CD4-positive, alpha-beta T cell (primary cell): ENCODE measurements at regions not wholly inside any gene's neighbourhood (a gene's known extent, or its start where the extent isn't known, plus 50 kb on each side); places are given as distances from the start of the nearest gene placed in this dataset.

Source experiments
- ATAC-seq: fragments of 200-7000 bp; cut with Tn5 transposase; one replicate; pipeline ENCODE4 v1.10.0; 2022; ENCODE audit warnings: mild to moderate bottlenecking; ENCODE audit not compliant: poor library complexity
- CTCF ChIA-PET: fragments of 350-600 bp; sonication (Branson Sonifier 250); formaldehyde crosslinking; loops from one replicate; lab custom pipeline; 2021; ENCODE audit warnings: antibody characterized with exemption, inconsistent platforms; lab: Charles Lee
- POLR2A ChIA-PET: fragments of 350-600 bp; sonication (Branson Sonifier 250); formaldehyde crosslinking; loops from one replicate; lab custom pipeline; 2021; ENCODE audit warnings: antibody characterized with exemption, inconsistent platforms; lab: Charles Lee
- DNase-seq, 14 experiments: peaks; one replicate each; pipeline ENCODE4 v3.0.0-alpha.2; 2013 to 2020; ENCODE audit warnings: mixed read lengths in 2 of 14
- H3K27ac ChIP-seq, 2 donors: one replicate each; pipeline versions ENCODE4 v1.5.1 to v1.7.0; 2013; ENCODE audit warnings: low read length in 2 of 2, low read depth in 1 of 2, mild to moderate bottlenecking in 1 of 2
- H3K27me3 ChIP-seq, 2 experiments: 1 replicate in 1 of 2; 2 replicates in 1 of 2; pipeline versions ENCODE4 v1.6.1 to v1.7.0; 2013; ENCODE audit warnings: low read length in 2 of 2, control low read depth in 1 of 2, mild to moderate bottlenecking in 1 of 2, moderate library complexity in 1 of 2; ENCODE audit not compliant: insufficient read depth in 2 of 2, control insufficient read depth in 1 of 2
- H3K36me3 ChIP-seq: one replicate; pipeline ENCODE4 v1.6.1; 2013; ENCODE audit warnings: low read length, control low read depth; ENCODE audit not compliant: insufficient read depth
- H3K4me1 ChIP-seq: one replicate; pipeline ENCODE4 v1.6.1; 2013; ENCODE audit warnings: low read length, control low read depth; ENCODE audit not compliant: insufficient read depth
- H3K4me3 ChIP-seq: one replicate; pipeline ENCODE4 v1.5.1; 2013; ENCODE audit warnings: mild to moderate bottlenecking, low read length, moderate library complexity
- H3K9me3 ChIP-seq, 2 experiments: 1 replicate in 1 of 2; 2 replicates in 1 of 2; pipeline versions ENCODE4 v1.6.1 to v1.7.0; 2013; ENCODE audit warnings: low read length in 2 of 2, mild to moderate bottlenecking in 2 of 2, control low read depth in 1 of 2, moderate library complexity in 1 of 2; ENCODE audit not compliant: control insufficient read depth in 1 of 2, insufficient read depth in 1 of 2
- H3K27ac Mint-ChIP-seq: one replicate; pipeline ENCODE4 v1.8.0; 2020; ENCODE audit warnings: mixed read lengths
- H3K27me3 Mint-ChIP-seq: one replicate; pipeline ENCODE4 v1.8.0; 2021; ENCODE audit warnings: mixed read lengths
- H3K36me3 Mint-ChIP-seq: one replicate; pipeline ENCODE4 v1.8.0; 2021; ENCODE audit warnings: low read depth, mixed read lengths
- H3K4me1 Mint-ChIP-seq: one replicate; pipeline ENCODE4 v1.8.0; 2021; ENCODE audit warnings: low read depth, mixed read lengths
- H3K4me3 Mint-ChIP-seq: one replicate; pipeline ENCODE4 v1.8.0; 2020; ENCODE audit warnings: mild to moderate bottlenecking, mixed read lengths
- H3K9me3 Mint-ChIP-seq: one replicate; pipeline ENCODE4 v1.8.0; 2020; ENCODE audit warnings: mixed read lengths
- intact Hi-C, 2 experiments: fragments of 100-400 bp; cut with DNase I in 1 of 2; cut with micrococcal nuclease in 1 of 2; formaldehyde crosslinking; loops; one replicate each; pipeline versions ENCODE4 v1.15.1 to v1.9.0; 2023 to 2025; cut with DNase I, micrococcal nuclease
- TF ChIP-seq, protein P1 (sequence below): fragments of 200-600 bp; IDR thresholded peaks from one replicate; pipeline ENCODE4 v1.8.0; 2022; ENCODE audit warnings: antibody characterized with exemption, mild to moderate bottlenecking

DNA sequence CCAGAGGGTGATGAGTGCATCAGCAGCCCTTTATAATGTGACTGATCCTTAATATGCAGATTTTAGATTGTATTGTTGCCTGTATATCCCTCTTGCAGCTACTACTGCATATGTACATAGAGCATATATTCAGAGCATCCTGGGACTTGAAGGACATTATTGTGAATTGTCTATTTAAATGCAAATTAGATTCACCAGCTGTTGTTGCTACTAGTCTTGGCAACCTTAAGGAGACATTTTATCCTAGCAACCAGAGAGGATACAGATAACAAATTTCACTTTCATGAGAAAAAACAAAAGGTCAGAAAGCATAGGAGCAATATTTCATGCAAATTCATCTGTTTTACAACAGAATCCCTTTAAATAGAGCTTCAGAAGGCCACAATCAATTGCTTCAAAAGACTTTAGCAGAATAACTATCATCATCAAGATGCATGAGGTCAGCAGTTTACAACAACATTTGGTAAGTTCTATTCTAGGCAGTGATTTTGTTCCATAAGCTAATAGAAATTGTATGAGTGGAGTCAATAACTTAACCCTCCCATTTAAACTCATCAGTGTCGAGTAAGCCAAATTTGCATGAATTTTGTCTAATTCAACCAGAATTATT lies 148.6 kb downstream of the GC start:
- Mint-ChIP-seq H3K4me1 (no peaks in the 10 kb centered on the region), H3K36me3 (no peaks in the 10 kb centered on the region), H3K4me3 (no peak overlapping the region), H3K27me3 (peaks cover 11% of the 10 kb centered on the region), H3K27ac (no peak overlapping the region), H3K9me3 (no peaks in the 10 kb centered on the region)
- H3K27ac ChIP-seq: no peak overlapping the region
- no peaks in the 10 kb centered on the region for H3K36me3 ChIP-seq
- ATAC-seq (no peak), DNase-seq (no peak)
- intact Hi-C loops: no loop called here
- H3K9me3 ChIP-seq: peaks cover 0 to 3% of the 10 kb centered on the region in 2 experiments
- H3K27me3 ChIP-seq: no peaks in the 10 kb centered on the region
- CTCF ChIA-PET: no interaction called here
- H3K4me3 ChIP-seq: no peak overlapping the region
- no peaks in the 10 kb centered on the region for H3K4me1 ChIP-seq
- POLR2A ChIA-PET: no interaction called here
- TF ChIP-seq, protein P1, sequence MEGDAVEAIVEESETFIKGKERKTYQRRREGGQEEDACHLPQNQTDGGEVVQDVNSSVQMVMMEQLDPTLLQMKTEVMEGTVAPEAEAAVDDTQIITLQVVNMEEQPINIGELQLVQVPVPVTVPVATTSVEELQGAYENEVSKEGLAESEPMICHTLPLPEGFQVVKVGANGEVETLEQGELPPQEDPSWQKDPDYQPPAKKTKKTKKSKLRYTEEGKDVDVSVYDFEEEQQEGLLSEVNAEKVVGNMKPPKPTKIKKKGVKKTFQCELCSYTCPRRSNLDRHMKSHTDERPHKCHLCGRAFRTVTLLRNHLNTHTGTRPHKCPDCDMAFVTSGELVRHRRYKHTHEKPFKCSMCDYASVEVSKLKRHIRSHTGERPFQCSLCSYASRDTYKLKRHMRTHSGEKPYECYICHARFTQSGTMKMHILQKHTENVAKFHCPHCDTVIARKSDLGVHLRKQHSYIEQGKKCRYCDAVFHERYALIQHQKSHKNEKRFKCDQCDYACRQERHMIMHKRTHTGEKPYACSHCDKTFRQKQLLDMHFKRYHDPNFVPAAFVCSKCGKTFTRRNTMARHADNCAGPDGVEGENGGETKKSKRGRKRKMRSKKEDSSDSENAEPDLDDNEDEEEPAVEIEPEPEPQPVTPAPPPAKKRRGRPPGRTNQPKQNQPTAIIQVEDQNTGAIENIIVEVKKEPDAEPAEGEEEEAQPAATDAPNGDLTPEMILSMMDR: no peak

DNA sequence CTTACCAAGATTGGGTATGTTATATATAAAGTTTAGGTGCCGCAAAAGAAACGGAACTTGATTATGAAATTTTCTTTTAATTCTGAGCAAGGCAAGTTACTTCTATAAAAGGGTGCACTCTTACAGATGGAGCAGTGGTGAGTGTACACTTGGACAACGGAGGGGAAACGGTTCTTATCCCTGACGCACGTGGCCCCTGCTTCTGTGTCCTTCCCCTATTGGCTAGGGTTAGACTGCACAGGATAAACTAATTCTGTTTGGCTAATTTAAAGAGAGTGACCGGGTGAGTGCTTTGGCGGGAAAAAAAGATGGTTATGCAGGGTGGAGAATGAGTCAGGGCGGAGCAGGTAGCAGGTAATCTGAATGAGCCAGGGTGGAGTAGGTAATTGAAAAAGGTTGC lies 149.5 kb downstream of the GC start:
- Mint-ChIP-seq H3K4me3 (no peak overlapping the region), H3K27me3 (peaks cover 11% of the 10 kb centered on the region), H3K4me1 (no peaks in the 10 kb centered on the region), H3K36me3 (no peaks in the 10 kb centered on the region), H3K9me3 (peaks cover 4% of the 10 kb centered on the region), H3K27ac (no peak overlapping the region)
- peaks cover 0 to 3% of the 10 kb centered on the region in 2 experiments for H3K9me3 ChIP-seq
- intact Hi-C loops: no loop called here
- ChIA-PET CTCF (no interaction called here), POLR2A (no interaction called here)
- ATAC-seq (no peak), DNase-seq (no peak)
- no peaks in the 10 kb centered on the region for H3K4me1 ChIP-seq
- TF ChIP-seq, protein P1: no peak
- no peaks in the 10 kb centered on the region for H3K27me3 ChIP-seq
- H3K27ac ChIP-seq: no peak overlapping the region
- H3K4me3 ChIP-seq: no peak overlapping the region
- H3K36me3 ChIP-seq: no peaks in the 10 kb centered on the region

DNA sequence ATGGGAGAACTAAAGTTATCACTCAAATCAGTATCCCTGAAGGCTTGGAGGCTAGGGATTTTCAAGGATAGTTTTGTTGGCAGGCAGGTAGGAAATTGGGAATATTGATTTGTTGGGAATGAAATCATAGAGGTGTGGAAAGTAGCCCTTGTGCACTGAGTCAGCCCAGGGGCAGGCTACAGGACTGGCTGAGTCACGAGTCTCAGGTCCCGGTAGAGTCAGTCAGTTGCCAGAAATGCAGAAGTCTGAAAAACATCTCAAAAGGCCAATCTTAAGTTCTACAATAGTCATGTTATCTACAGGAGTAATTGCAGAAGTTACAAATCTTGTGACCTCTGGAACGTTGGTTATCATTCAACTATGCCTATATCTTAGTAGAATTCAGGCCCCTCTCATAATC lies 153.1 kb downstream of the GC start:
- H3K4me1 Mint-ChIP-seq: no peaks in the 10 kb centered on the region
- TF ChIP-seq, protein P1: no peak
- intact Hi-C loops: no loop called here
- no peak overlapping the region for H3K4me3 Mint-ChIP-seq
- ChIA-PET CTCF (no interaction called here), POLR2A (no interaction called here)
- Histone ChIP-seq H3K27ac (no peak overlapping the region), H3K9me3 (peaks cover 0 to 5% of the 10 kb centered on the region in 2 experiments), H3K4me1 (no peaks in the 10 kb centered on the region), H3K27me3 (no peaks in the 10 kb centered on the region), H3K4me3 (no peak overlapping the region), H3K36me3 (no peaks in the 10 kb centered on the region)
- ATAC-seq: no peak
- H3K27me3 Mint-ChIP-seq: peaks cover 4% of the 10 kb centered on the region
- peaks cover 17% of the 10 kb centered on the region for H3K9me3 Mint-ChIP-seq
- no peak overlapping the region for H3K27ac Mint-ChIP-seq
- H3K36me3 Mint-ChIP-seq: no peaks in the 10 kb centered on the region
- no peak for DNase-seq
